Stimulated activated CD4-positive, alpha-beta T cell treated with anti-CD3 and anti-CD28 coated beads, Interleukin-12 subunit alpha, Interleukin-12 subunit beta, amount 100 ng/mL, for 24 hours (primary cell): ENCODE measurements at regions not wholly inside any gene's neighbourhood (a gene's known extent, or its start where the extent isn't known, plus 50 kb on each side); places are given as distances from the start of the nearest gene placed in this dataset.

Source experiments
- DNase-seq, 2 experiments: peaks; one replicate each; pipeline ENCODE4 v3.0.0-alpha.2; 2020; ENCODE audit warnings: low read depth in 2 of 2

GRCh38 chr4:55175779-55176231 is 50.4 kb upstream of the KDR start:
- no peak for DNase-seq

- no peak for DNase-seq
Observed at GRCh38 chr4:55176497-55176896, 51.1 kb upstream of the KDR start.

- no peak for DNase-seq
Observed at GRCh38 chr4:55177461-55177860, 52.1 kb upstream of the KDR start.

- DNase-seq = no peak
Observed at GRCh38 chr4:55178226-55179005, 53.0 kb upstream of the KDR start.

- no peak for DNase-seq
Observed at GRCh38 chr4:55181010-55182005, 55.9 kb upstream of the KDR start.

- DNase-seq = no peak
Observed at GRCh38 chr4:55183926-55184599, 58.7 kb upstream of the KDR start.

- peak in 1 of 2 experiments; percentile 13 for DNase-seq
Observed at GRCh38 chr4:55184600-55185523, 59.5 kb upstream of the KDR start.

GRCh38 chr4:55186123-55186522 is 60.7 kb upstream of the KDR start:
- no peak for DNase-seq

- no peak for DNase-seq
Observed at GRCh38 chr4:55186700-55187099, 61.3 kb upstream of the KDR start.

- no peak for DNase-seq
Observed at GRCh38 chr4:55214172-55214571, 88.8 kb upstream of the KDR start.

GRCh38 chr4:55215087-55215486 is 89.7 kb upstream of the KDR start:
- DNase-seq = no peak

- no peak for DNase-seq
Observed at GRCh38 chr4:55216863-55217635, 91.7 kb upstream of the KDR start.

GRCh38 chr4:55218041-55218440 is 92.6 kb upstream of the KDR start:
- DNase-seq = no peak

- DNase-seq = no peak
Observed at GRCh38 chr4:55237839-55238238, 108.2 kb upstream of the SRD5A3 start.

GRCh38 chr4:55238407-55238806 is 107.6 kb upstream of the SRD5A3 start:
- DNase-seq = no peak

- no peak for DNase-seq
Observed at GRCh38 chr4:55241461-55241860, 104.6 kb upstream of the SRD5A3 start.

- no peak for DNase-seq
Observed at GRCh38 chr4:55242506-55242905, 103.5 kb upstream of the SRD5A3 start.

- DNase-seq = no peak
Observed at GRCh38 chr4:55247521-55247920, 98.5 kb upstream of the SRD5A3 start.

GRCh38 chr4:55248756-55249155 is 97.3 kb upstream of the SRD5A3 start:
- DNase-seq = no peak

GRCh38 chr4:55249476-55249875 is 96.6 kb upstream of the SRD5A3 start:
- no peak for DNase-seq
